NCI-H748 (cell line): ENCODE measurements at regions not wholly inside any gene's neighbourhood (a gene's known extent, or its start where the extent isn't known, plus 50 kb on each side); places are given as distances from the start of the nearest gene placed in this dataset.
"Not testable (repeated sequence)": the region's sequence is repeated elsewhere in the genome, so short reads cannot be mapped to it uniquely, and the experiment has no call there.

ENCODE experiments used
- DNase-seq: peaks from one replicate; lab custom pipeline; 2025; ENCODE audit not compliant: unreplicated experiment; lab: John Stamatoyannopoulos, UW

- DNase-seq: no peak
These were observed 115.4 kb upstream of the GBE1 start for GRCh38 chr3:81876826-81877225.

GRCh38 chr3:81874738-81875137 lies 113.3 kb upstream of the GBE1 start:
- DNase-seq: peak; percentile 4

DNA sequence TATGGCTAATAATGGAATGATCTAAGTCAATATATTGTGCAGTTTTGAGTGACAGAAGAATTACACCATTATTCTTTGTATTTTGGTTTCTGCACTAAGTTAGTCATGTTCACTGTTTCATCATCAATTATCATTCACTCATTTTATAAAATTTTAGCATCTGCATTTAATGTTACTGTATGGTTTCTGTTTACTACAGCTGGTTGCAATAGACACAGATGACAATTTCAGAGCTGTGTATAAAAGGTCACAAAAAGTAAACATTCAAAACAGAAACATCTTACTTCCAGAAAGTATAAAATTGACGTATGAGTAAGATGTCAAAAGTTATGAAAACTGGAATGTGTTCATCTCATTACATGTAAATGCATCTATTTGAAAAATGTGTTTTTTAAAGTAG lies 111.1 kb upstream of the GBE1 start:
- DNase-seq: no peak

DNA sequence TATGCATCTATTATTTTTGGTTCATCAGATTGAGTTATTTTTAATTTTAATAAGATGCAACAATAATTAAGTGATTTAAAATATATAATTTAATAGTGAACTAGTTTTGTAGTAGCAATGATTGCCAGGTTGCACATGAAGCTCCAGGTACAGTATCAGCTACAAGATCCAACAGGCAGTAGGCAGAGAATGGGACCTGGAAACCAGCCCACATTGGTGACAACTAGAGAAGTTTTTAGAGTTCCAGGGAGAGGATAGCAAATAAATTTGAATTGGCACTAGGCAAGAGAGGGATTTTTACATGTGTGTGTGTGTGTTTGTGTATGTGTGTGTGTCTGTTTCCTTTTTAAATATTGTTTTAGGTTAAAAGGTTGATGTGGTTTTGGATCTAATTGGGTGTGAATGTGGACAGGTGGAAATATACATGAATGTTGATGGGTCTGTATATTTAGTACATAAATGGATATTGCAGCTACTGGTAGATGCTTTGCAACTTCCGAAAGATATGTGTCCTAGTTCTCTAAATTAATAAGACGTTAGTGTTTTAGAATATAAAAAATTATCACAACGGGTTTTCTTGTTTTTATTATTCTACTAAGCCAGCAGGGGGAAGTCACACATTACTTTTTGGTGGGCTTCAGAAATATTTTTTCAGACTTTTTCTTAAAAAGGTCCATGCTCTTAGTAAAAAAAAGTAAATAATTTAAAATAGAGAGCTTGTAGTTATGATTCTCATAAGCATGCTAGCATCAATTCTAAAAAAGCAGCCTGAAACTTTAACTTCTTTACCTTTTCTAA lies 110.1 kb upstream of the GBE1 start:
- DNase-seq: peak; percentile 17

DNA sequence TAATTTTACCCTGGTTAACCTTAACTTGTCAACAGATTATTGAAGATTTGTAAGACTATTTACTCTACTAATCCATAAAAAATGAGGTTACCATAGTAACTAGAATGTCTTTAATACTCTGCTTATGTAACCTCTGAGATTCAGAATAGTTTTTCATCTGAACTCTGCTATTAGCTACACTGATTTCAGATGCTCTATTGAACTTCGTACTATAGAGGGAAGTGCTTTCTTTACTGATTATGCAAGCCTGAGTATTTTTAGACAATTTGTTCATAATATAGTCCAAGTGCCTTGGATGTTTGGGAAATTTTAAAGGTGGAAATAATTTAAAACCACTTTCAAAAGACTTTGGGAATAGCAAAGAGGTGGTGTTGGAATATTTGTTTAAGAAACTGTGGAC lies 107.9 kb upstream of the GBE1 start:
- no peak for DNase-seq

DNA sequence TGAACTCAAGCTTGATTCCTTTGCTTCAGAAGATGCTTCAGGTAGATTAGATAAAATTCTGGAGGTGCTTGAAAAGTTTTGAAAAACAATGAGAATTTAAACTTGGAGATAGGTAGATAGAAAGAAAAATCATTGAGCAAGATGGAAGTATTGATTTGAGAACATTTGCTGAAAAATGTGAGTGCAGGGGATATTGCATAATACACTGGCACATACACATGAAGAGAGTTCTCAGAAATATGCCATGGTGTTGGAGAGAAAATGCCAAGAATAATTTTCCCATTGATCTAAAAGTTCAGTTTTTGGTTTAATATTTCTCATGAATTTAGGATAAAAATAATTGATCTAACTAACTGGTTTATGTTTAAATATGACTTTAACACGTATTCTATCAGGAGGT lies 107.2 kb upstream of the GBE1 start:
- no peak for DNase-seq

DNA sequence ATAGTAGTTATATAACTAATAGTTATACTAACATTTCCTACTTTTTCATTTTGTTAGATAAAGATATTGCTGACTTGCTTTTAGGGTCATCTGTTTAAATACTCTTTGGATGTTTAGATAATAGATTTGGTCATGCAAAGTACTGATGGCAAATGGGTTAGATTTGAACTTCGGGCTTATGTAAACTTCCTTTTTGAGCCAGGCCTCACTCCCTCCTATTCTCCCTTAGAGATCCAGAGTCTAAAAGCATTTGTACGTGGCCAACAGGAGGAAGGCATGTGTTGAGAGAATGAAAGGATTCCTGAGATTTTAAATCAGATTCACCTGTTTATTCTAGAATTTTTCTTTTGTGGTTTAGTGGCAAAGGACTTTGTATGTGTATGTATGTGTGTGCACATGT lies 106.4 kb upstream of the GBE1 start:
- DNase-seq: no peak

DNA sequence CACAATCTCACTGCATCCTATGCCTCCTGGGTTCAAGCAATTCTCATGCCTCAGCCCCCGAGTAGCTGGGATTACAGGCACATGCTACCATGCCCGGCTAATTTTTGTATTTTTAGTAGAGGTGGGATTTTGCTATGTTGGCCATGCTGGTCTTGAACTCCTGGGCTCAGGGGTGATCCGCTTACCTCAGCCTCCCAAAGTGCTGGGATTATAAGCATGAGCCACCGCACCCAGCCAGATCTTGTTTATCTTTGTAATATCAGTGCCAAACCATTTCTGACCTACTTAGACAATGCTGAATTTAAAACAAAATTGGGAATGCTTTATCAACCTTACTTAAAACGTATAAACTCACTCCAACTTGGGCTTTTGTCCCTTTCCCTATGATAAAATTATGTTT lies 103.7 kb upstream of the GBE1 start:
- DNase-seq: not testable (repeated sequence)

DNA sequence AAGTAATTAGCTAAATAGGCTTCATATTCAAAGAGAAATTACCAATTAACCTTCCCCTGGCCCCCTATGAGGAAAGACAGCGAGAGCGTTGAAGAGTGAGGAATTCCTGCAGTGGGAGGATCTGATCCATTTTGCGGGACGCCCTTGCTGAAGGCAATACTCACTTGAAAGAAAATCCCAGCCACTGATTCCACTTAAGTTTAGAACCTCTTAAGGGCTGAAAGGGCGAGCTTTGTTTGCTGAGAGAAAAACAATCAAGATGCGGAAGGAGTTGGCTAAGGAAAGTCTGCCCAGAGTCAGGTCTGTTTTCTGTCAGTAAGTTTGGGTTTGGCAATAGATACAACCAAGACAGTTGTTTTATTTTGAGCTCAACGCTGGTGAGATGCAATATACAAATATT lies 102.8 kb upstream of the GBE1 start:
- no peak for DNase-seq

- no peak for DNase-seq
These were observed 102.3 kb upstream of the GBE1 start for GRCh38 chr3:81863756-81864155.

DNA sequence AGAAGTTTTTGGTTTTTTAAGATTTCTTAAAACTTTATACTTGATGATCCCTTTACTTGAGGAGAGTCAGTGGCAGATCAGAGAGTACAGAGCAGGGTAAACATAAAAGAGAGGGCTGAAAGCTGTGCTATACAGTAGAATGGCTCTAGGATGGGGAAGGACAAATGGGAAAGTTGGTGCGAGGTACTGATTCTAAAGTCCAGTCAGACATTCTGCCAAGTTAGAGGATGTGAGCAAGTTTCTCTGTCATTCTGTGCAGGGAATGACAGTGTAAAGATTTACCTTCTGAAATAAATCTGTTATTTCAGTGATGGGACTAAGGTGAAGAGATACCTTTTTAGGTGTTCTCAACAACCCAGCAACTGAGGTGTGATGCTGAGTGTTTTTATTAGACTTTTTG lies 100.1 kb upstream of the GBE1 start:
- DNase-seq: no peak

GRCh38 chr3:81859524-81859923 lies 98.1 kb upstream of the GBE1 start:
- no peak for DNase-seq

DNA sequence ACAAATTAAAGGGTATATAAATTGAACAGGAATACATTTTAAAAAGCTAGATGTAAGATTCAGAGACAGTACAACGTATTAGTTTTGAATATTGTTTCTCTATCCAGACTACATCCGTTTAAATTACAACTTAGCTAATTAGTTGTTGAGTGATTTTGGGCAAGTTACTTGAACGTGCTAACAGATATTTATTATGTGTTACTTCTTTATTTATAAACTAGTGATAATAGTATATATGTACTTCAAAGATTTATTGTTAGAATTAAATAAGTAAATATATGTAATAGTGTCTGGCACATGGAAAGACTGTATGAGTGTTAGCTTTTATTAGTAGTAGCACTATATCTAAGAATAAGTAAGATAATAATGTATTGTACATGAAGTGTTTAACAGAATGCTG lies 92.0 kb upstream of the GBE1 start:
- DNase-seq: no peak

GRCh38 chr3:81851176-81851575 lies 89.7 kb upstream of the GBE1 start:
- no peak for DNase-seq

- no peak for DNase-seq
These were observed 85.5 kb upstream of the GBE1 start for GRCh38 chr3:81846988-81847387.

DNA sequence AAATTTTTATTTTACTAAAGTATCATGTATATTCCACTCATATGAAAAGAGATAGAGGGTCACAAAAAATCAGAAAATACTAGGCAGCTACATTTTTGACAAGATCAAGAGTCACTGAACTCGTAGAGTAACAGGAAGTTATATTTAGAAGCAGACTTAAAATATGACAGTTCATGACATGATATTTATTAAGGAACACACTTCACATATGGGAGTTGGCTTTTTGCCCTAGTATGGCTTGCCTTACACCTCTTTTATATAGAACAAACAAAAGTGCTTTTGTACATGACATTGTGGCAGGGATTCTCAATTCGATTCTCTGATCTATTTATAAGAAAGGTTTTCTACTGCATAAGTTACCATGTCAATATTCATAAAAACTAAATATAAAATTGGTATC lies 80.1 kb upstream of the GBE1 start:
- no peak for DNase-seq

- no peak for DNase-seq
These were observed 78.2 kb upstream of the GBE1 start for GRCh38 chr3:81839504-81840094.

DNA sequence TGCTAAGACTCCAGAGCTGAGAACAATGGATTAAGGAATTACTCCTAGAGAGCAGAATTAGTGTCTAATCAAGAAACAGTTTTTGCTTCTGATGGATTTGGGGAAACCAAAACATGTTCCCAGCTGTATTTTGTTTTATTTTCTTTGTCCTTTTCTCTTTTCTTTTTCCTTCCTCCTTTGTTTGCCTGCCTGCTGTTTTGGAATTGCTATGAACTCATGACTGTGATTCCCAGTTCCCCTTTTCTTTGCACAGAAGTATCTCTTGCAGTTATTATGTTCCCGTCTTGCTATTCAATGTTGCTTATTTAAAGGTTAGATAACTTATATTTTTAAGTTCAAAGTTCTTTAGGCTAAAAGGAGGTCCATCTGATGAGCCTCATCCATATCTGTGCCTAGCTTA lies 77.0 kb upstream of the GBE1 start:
- DNase-seq: no peak

DNA sequence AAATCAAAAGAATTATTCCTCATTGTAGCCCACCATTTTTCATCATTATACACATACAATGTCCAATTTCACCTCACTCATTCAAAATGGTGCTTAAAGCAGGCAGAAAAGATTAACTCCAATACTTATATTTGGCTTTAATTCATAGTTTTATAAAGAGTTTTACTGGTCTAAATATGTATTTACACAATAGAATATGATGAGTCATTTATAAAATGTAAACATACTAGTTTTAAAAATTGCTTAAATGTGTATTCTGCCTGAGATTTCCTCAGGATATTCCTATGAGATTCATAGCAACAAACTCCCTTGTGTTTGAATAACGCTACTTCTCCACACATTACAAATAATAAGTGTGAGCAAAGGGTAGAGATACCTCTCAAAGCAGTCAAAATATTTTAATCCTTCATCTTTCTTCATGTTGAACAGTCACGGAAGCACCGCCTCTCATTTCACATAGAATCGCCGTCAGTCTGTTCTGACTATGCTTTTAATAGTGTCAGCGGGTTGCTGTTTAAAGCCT lies 75.7 kb upstream of the GBE1 start:
- DNase-seq: no peak

DNA sequence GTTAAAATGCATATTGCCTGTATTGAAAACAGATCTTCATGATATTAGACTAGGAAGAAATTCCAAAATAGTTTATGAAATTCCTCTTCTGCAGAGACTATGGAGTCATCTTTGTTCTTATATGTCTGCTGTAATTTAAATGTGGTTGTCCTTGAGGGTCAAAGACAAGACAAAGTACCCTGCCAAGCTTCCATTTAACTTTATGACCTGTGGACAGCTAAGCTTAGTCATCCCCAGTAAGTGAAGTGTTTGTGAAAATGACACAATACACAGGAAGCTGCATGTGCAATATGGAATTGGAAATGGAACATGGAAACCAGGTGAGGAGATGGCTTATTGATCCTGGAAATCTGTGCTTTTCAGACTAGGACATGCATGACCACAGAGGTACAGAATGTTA lies 68.5 kb upstream of the GBE1 start:
- no peak for DNase-seq

DNA sequence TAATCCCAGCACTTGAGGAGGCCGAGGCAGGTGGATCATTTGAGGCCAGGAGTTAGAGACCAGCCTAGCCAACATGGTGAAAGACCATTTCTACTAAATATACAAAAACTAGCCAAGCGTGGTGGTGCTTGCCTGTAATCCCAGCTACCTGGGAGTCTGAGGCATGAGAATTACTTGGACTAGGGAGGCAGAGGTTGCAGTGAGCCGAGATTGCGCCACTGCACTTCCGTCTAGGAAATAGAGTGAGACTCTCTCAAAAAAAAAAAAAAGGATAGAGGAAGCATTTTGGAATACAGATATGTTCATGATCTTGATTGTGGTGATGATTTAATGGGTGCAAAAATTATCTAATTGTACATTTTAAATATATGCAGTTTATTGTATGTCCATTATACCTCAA lies 67.8 kb upstream of the GBE1 start:
- not testable (repeated sequence) for DNase-seq

GRCh38 chr3:81823882-81824395 lies 62.5 kb upstream of the GBE1 start:
- DNase-seq: peak; percentile 29
